B cell (primary cell): ENCODE measurements at regions not wholly inside any gene's neighbourhood (a gene's known extent, or its start where the extent isn't known, plus 50 kb on each side); places are given as distances from the start of the nearest gene placed in this dataset.

Experiments used
- ATAC-seq: fragments of 200-7000 bp; cut with Tn5 transposase; one replicate; pipeline ENCODE4 v1.10.0; 2021; ENCODE audit warnings: low read depth, mild to moderate bottlenecking, moderate number of reproducible peaks, moderate library complexity
- CTCF ChIA-PET: fragments of 350-600 bp; sonication (Branson Sonifier 250); formaldehyde crosslinking; loops from one replicate; lab custom pipeline; 2021; ENCODE audit warnings: antibody characterized with exemption, inconsistent platforms; lab: Charles Lee
- POLR2A ChIA-PET: fragments of 350-600 bp; sonication (Branson Sonifier 250); formaldehyde crosslinking; loops from one replicate; lab custom pipeline; 2021; ENCODE audit warnings: antibody characterized with exemption; lab: Charles Lee
- DNase-seq: peaks from one replicate; pipeline ENCODE4 v3.0.0; 2013
- H2AFZ ChIP-seq: 2 replicates; pipeline ENCODE4 v1.6.1; 2012; ENCODE audit warnings: mild to moderate bottlenecking, low read depth, low read length; ENCODE audit not compliant: insufficient read depth, poor library complexity, severe bottlenecking
- H3K27ac ChIP-seq, 2 donors: 1 replicate in 1 of 2; 2 replicates in 1 of 2; pipeline ENCODE4 v1.5.1; 2012 to 2013; ENCODE audit warnings: low read length in 2 of 2, mild to moderate bottlenecking in 2 of 2, moderate library complexity in 1 of 2
- H3K27me3 ChIP-seq, 4 experiments: fragments of 200-600 bp in 1 of 4; sonication (generic) in 1 of 4; replicated peaks in 1 of 4; 1 replicate in 2 of 4; 2 replicates in 2 of 4; pipeline versions ENCODE4 v1.6.1 to v1.7.0; 2013 to 2016; ENCODE audit warnings: low read length in 3 of 4, mild to moderate bottlenecking in 2 of 4, mixed read lengths in 1 of 4, moderate library complexity in 1 of 4; ENCODE audit not compliant: insufficient read depth in 4 of 4, control insufficient read depth in 3 of 4; ENCODE audit errors: control extremely low read depth in 1 of 4
- H3K36me3 ChIP-seq, 2 experiments: replicated peaks in 1 of 2; 1 replicate in 1 of 2; 2 replicates in 1 of 2; pipeline versions ENCODE4 v1.6.1 to v1.7.1; 2013; ENCODE audit warnings: low read length in 1 of 2; ENCODE audit not compliant: insufficient read depth in 2 of 2, control insufficient read depth in 1 of 2; ENCODE audit errors: control extremely low read depth in 1 of 2, extremely low read depth in 1 of 2
- H3K4me1 ChIP-seq, 2 donors: fragments of 200-600 bp in 1 of 2; sonication (generic) in 1 of 2; 1 replicate in 1 of 2; 2 replicates in 1 of 2; pipeline versions ENCODE4 v1.5.1 to v1.6.1; 2013 to 2017; ENCODE audit warnings: low read length in 2 of 2; ENCODE audit not compliant: control insufficient read depth in 2 of 2, insufficient read depth in 2 of 2
- H3K4me2 ChIP-seq: replicated peaks from 2 replicates; pipeline ENCODE3; 2012; ENCODE audit warnings: mild to moderate bottlenecking, low read depth, low read length; ENCODE audit not compliant: poor library complexity, severe bottlenecking
- H3K4me3 ChIP-seq, 5 experiments: fragments of 200-600 bp in 1 of 5; sonication (generic) in 1 of 5; 1 replicate in 3 of 5; 2 replicates in 2 of 5; pipeline versions ENCODE4 v1.5.1 to v1.7.0; 2011 to 2016; ENCODE audit warnings: low read length in 4 of 5, mild to moderate bottlenecking in 4 of 5, low read depth in 2 of 5, control low read depth in 1 of 5, moderate library complexity in 1 of 5; ENCODE audit not compliant: insufficient read depth in 1 of 5; ENCODE audit errors: control extremely low read depth in 1 of 5, extremely low read depth in 1 of 5
- H3K79me2 ChIP-seq: fragments of 200-600 bp; sonication (generic); one replicate; pipeline ENCODE4 v1.6.0; 2016; ENCODE audit warnings: low read length; ENCODE audit not compliant: control insufficient read depth, insufficient read depth
- H3K9ac ChIP-seq: fragments of 200-600 bp; sonication (generic); 2 replicates; pipeline ENCODE4 v1.6.1; 2017; ENCODE audit warnings: mild to moderate bottlenecking, low read length, moderate library complexity
- H3K9me3 ChIP-seq, 3 donors: one replicate each; pipeline versions ENCODE4 v1.6.1 to v1.7.1; 2013; ENCODE audit warnings: low read length in 2 of 3; ENCODE audit not compliant: control insufficient read depth in 2 of 3, insufficient read depth in 1 of 3; ENCODE audit errors: control extremely low read depth in 1 of 3
- H4K20me1 ChIP-seq: 2 replicates; pipeline ENCODE4 v1.6.0; 2012; ENCODE audit warnings: mild to moderate bottlenecking, low read length; ENCODE audit not compliant: insufficient read depth, control insufficient read depth, poor library complexity, severe bottlenecking
- H3K27ac Mint-ChIP-seq: one replicate; pipeline ENCODE4 v1.8.0; 2021; ENCODE audit warnings: mixed read lengths
- H3K27me3 Mint-ChIP-seq: one replicate; pipeline ENCODE4 v1.8.0; 2021; ENCODE audit warnings: mixed read lengths
- H3K4me1 Mint-ChIP-seq: one replicate; pipeline ENCODE4 v1.8.0; 2021; ENCODE audit warnings: mixed read lengths
- H3K4me3 Mint-ChIP-seq: one replicate; pipeline ENCODE4 v1.8.0; 2021; ENCODE audit warnings: mixed read lengths
- H3K9me3 Mint-ChIP-seq: one replicate; pipeline ENCODE4 v1.8.0; 2022; ENCODE audit warnings: mixed read lengths; ENCODE audit not compliant: insufficient read depth
- CTCF ChIP-seq: fragments of 200-600 bp; IDR thresholded peaks from one replicate; pipeline ENCODE4 v1.8.0; 2022; ENCODE audit warnings: antibody characterized with exemption, mild to moderate bottlenecking
- EZH2 ChIP-seq: IDR thresholded peaks from 2 replicates; pipeline ENCODE4 v1.6.1; 2012; ENCODE audit warnings: borderline replicate concordance, low read depth, mild to moderate bottlenecking, moderate library complexity, low read length; ENCODE audit not compliant: insufficient read depth, poor library complexity, severe bottlenecking
- WGBS: methylation state at CpG from one replicate; pipeline ENCODE4 v1.1.5; 2013; ENCODE audit warnings: missing lambda C conversion rate; ENCODE audit not compliant: insufficient coverage; 5-methylcytosine and 5-hydroxymethylcytosine counted together
- intact Hi-C: fragments of 100-400 bp; cut with micrococcal nuclease; formaldehyde crosslinking; loops from one replicate; pipeline ENCODE4 v1.10.0; 2022

GRCh38 chr18:41713969-41714825 lies 240.8 kb upstream of the PIK3C3 start:
- H3K27ac Mint-ChIP-seq, result no peak overlapping the region

More at GRCh38 chr18:41713969-41714825, 240.8 kb upstream of the PIK3C3 start:
- H3K4me1 ChIP-seq, result no peaks in the 10 kb centered on the region
- no peaks in the 10 kb centered on the region for H3K79me2 ChIP-seq
- no peak for DNase-seq
- no peaks in the 10 kb centered on the region for H3K36me3 ChIP-seq
- no peak overlapping the region for H3K4me2 ChIP-seq
- H3K4me1 Mint-ChIP-seq, result no peaks in the 10 kb centered on the region
- no peak overlapping the region for H3K27ac ChIP-seq
- H3K4me3 Mint-ChIP-seq, result no peak overlapping the region
- H2AFZ ChIP-seq, result no peak overlapping the region
- peaks cover 2% of the 10 kb centered on the region for H3K9me3 Mint-ChIP-seq
- H3K9me3 ChIP-seq, result no peaks in the 10 kb centered on the region
- no CpG with 5 or more reads among the region's 3 CpGs for WGBS
- no peak for TF ChIP-seq CTCF
- TF ChIP-seq EZH2, result no peak
- POLR2A ChIA-PET, result no interaction called here
- no peak overlapping the region for H3K9ac ChIP-seq
- no peak for ATAC-seq
- H3K27me3 Mint-ChIP-seq, result no peaks in the 10 kb centered on the region
- no peaks in the 10 kb centered on the region for H3K27me3 ChIP-seq
- H4K20me1 ChIP-seq, result no peaks in the 10 kb centered on the region
- no peak overlapping the region for H3K4me3 ChIP-seq
- CTCF ChIA-PET, result no interaction called here
- intact Hi-C loops, result no loop called here
